SK-N-SH treated with all-trans-retinoic acid at 6 μM for 48 hours (cell line): ENCODE measurements at regions not wholly inside any gene's neighbourhood (a gene's known extent, or its start where the extent isn't known, plus 50 kb on each side); places are given as distances from the start of the nearest gene placed in this dataset.
"Not testable (repeated sequence)": the region's sequence is repeated elsewhere in the genome, so short reads cannot be mapped to it uniquely, and the experiment has no call there.

Source experiments
- ATAC-seq: fragments of 200-7000 bp; cut with Tn5 transposase; 3 replicates; pipeline ENCODE4 v1.9.1; 2020; ENCODE audit warnings: mild to moderate bottlenecking, moderate library complexity
- ARNTL ChIP-seq: fragments of 450-650 bp; formaldehyde crosslinking; IDR thresholded peaks from 2 replicates; pipeline ENCODE4 v1.5.0; 2020; ENCODE audit warnings: low read depth, mild to moderate bottlenecking, moderate library complexity, borderline replicate concordance
- CREB5 ChIP-seq: fragments of 250-450 bp; sonication (Bioruptor Pico); IDR thresholded peaks from 2 replicates; pipeline ENCODE4 v1.5.1; 2020; ENCODE audit warnings: low read depth, mild to moderate bottlenecking, moderate library complexity
- CSDC2 ChIP-seq: fragments of 250-450 bp; sonication (Bioruptor Pico); IDR thresholded peaks from 2 replicates; pipeline ENCODE4 v1.5.0; 2020; ENCODE audit warnings: mild to moderate bottlenecking, moderate library complexity
- CSRNP3 ChIP-seq: fragments of 250-450 bp; sonication (Bioruptor Pico); IDR thresholded peaks from 2 replicates; pipeline ENCODE4 v1.5.1; 2021; ENCODE audit warnings: mild to moderate bottlenecking, moderate library complexity
- ESRRG ChIP-seq: fragments of 250-450 bp; sonication (Bioruptor Pico); IDR thresholded peaks from 2 replicates; pipeline ENCODE4 v1.6.1; 2021; ENCODE audit warnings: mild to moderate bottlenecking
- GLIS3 ChIP-seq: fragments of 250-450 bp; sonication (Bioruptor Pico); IDR thresholded peaks from 2 replicates; pipeline ENCODE4 v1.5.0; 2020; ENCODE audit warnings: mild to moderate bottlenecking, moderate library complexity
- ISL1 ChIP-seq: fragments of 250-450 bp; sonication (Bioruptor Pico); IDR thresholded peaks from 2 replicates; pipeline ENCODE4 v2.1.2; 2022; ENCODE audit warnings: mild to moderate bottlenecking, moderate library complexity
- OSR1 ChIP-seq: fragments of 250-450 bp; sonication (Bioruptor Pico); IDR thresholded peaks from 2 replicates; pipeline ENCODE4 v1.8.0; 2022; ENCODE audit warnings: moderate library complexity, mild to moderate bottlenecking, inconsistent platforms
- PATZ1 ChIP-seq: fragments of 250-450 bp; sonication (Bioruptor Pico); IDR thresholded peaks from 2 replicates; pipeline ENCODE4 v1.8.0; 2020; ENCODE audit warnings: mild to moderate bottlenecking, moderate library complexity, borderline replicate concordance
- POU6F1 ChIP-seq: fragments of 250-450 bp; sonication (Bioruptor Pico); IDR thresholded peaks from 2 replicates; pipeline ENCODE4 v1.8.0; 2021; ENCODE audit warnings: low read depth, mild to moderate bottlenecking, moderate library complexity, borderline replicate concordance
- PPARA ChIP-seq: fragments of 250-450 bp; sonication (Bioruptor Pico); IDR thresholded peaks from 2 replicates; pipeline ENCODE4 v1.5.0; 2020; ENCODE audit warnings: mild to moderate bottlenecking, borderline replicate concordance
- RARB ChIP-seq: fragments of 250-450 bp; sonication (Bioruptor Pico); IDR thresholded peaks from 2 replicates; pipeline ENCODE4 v1.8.0; 2021; ENCODE audit warnings: mild to moderate bottlenecking, moderate library complexity
- SNAI2 ChIP-seq: fragments of 250-450 bp; sonication (Bioruptor Pico); IDR thresholded peaks from 2 replicates; pipeline ENCODE4 v1.5.0; 2020; ENCODE audit warnings: mild to moderate bottlenecking, moderate library complexity
- TCF4 ChIP-seq: fragments of 250-450 bp; sonication (Bioruptor Pico); IDR thresholded peaks from 2 replicates; pipeline ENCODE4 v1.8.0; 2021; ENCODE audit warnings: mild to moderate bottlenecking, moderate library complexity, borderline replicate concordance
- TOX ChIP-seq: fragments of 250-450 bp; sonication (Bioruptor Pico); IDR thresholded peaks from 2 replicates; pipeline ENCODE4 v1.8.0; 2021; ENCODE audit warnings: mild to moderate bottlenecking, moderate library complexity, borderline replicate concordance
- TSHZ2 ChIP-seq: fragments of 250-450 bp; sonication (Bioruptor Pico); IDR thresholded peaks from 2 replicates; pipeline ENCODE4 v1.5.0; 2020; ENCODE audit warnings: mild to moderate bottlenecking, moderate library complexity
- ZC3H10 ChIP-seq: fragments of 250-450 bp; sonication (Bioruptor Pico); IDR thresholded peaks from 2 replicates; pipeline ENCODE4 v1.5.1; 2021; ENCODE audit warnings: mild to moderate bottlenecking, moderate library complexity
- ZFP30 ChIP-seq: fragments of 450-650 bp; formaldehyde crosslinking; IDR thresholded peaks from 2 replicates; pipeline ENCODE4 v1.5.0; 2022; ENCODE audit warnings: mild to moderate bottlenecking, moderate library complexity
- ZNF565 ChIP-seq: fragments of 450-650 bp; formaldehyde crosslinking; conservative IDR thresholded peaks from 2 replicates; pipeline ENCODE4 v1.5.0; 2020; ENCODE audit warnings: low read depth, mild to moderate bottlenecking, moderate library complexity
- ZNF70 ChIP-seq: fragments of 450-650 bp; formaldehyde crosslinking; IDR thresholded peaks from 2 replicates; pipeline ENCODE4 v1.5.0; 2020; ENCODE audit warnings: mild to moderate bottlenecking, moderate library complexity
- ZNF8 ChIP-seq: fragments of 450-650 bp; formaldehyde crosslinking; IDR thresholded peaks from 2 replicates; pipeline ENCODE4 v1.5.0; 2020; ENCODE audit warnings: mild to moderate bottlenecking, moderate library complexity

GRCh38 chr3:153484842-153485241 lies 322.8 kb downstream of the RAP2B start:
- TF ChIP-seq ZNF8 (CRISPR knock-in tag) (no peak), CSDC2 (CRISPR knock-in tag) (no peak), TOX (CRISPR knock-in tag) (no peak), ZNF70 (no peak), ZC3H10 (CRISPR knock-in tag) (no peak)
- TF ChIP-seq, all 23 proteins: peak for 0
- no peak for ATAC-seq

- ATAC-seq = peak; percentile 27; the same call in 2 of the 3 replicates
- TF ChIP-seq ZNF565 (CRISPR knock-in tag) = no peak
- no peak for TF ChIP-seq POU6F1
- TF ChIP-seq ZNF8 (CRISPR knock-in tag) = no peak
- no peak for TF ChIP-seq PPARA (CRISPR knock-in tag)
- TF ChIP-seq TCF4 (CRISPR knock-in tag) = no peak
- no peak for TF ChIP-seq ARNTL (CRISPR knock-in tag)
- no peak for TF ChIP-seq SNAI2 (CRISPR knock-in tag)
- no peak for TF ChIP-seq RARB
- no peak for TF ChIP-seq ESRRG
- TF ChIP-seq PATZ1 (CRISPR knock-in tag) = no peak
- TF ChIP-seq OSR1 (CRISPR knock-in tag) = no peak
- no peak for TF ChIP-seq CREB5 (CRISPR knock-in tag)
- no peak for TF ChIP-seq ZFP30 (CRISPR knock-in tag)
- no peak for TF ChIP-seq CSRNP3 (CRISPR knock-in tag)
- TF ChIP-seq TOX (CRISPR knock-in tag) = no peak
- no peak for TF ChIP-seq CSDC2 (CRISPR knock-in tag)
These were observed 333.4 kb downstream of the RAP2B start for GRCh38 chr3:153495422-153495821.

- no peak for ATAC-seq
- TF ChIP-seq TCF4 (CRISPR knock-in tag) (no peak), ZFP30 (CRISPR knock-in tag) (no peak), ARNTL (CRISPR knock-in tag) (no peak), SNAI2 (CRISPR knock-in tag) (no peak), ISL1 (no peak), CSDC2 (CRISPR knock-in tag) (no peak), ZNF8 (CRISPR knock-in tag) (no peak), TOX (CRISPR knock-in tag) (no peak), GLIS3 (CRISPR knock-in tag) (no peak)
These were observed 340.7 kb downstream of the RAP2B start for GRCh38 chr3:153502682-153503081.

- no peak for TF ChIP-seq ZNF70
- no peak for TF ChIP-seq TSHZ2 (CRISPR knock-in tag)
- TF ChIP-seq, all 23 proteins: peak for 0
- ATAC-seq = no peak
These were observed 341.8 kb downstream of the RAP2B start for GRCh38 chr3:153503873-153504272.

GRCh38 chr3:153506205-153506604 lies 344.2 kb downstream of the RAP2B start:
- ATAC-seq = not testable (repeated sequence)

- not testable (repeated sequence) for ATAC-seq
These were observed 344.7 kb downstream of the RAP2B start for GRCh38 chr3:153506686-153507085.
